Neural cell (in vitro differentiated cells): ENCODE measurements at regions not wholly inside any gene's neighbourhood (a gene's known extent, or its start where the extent isn't known, plus 50 kb on each side); places are given as distances from the start of the nearest gene placed in this dataset.
"Not testable (repeated sequence)": the region's sequence is repeated elsewhere in the genome, so short reads cannot be mapped to it uniquely, and the experiment has no call there.

Experiments used
- H2AFZ ChIP-seq: fragments of 200-600, 300-800 bp; sonication (generic), shearing (Covaris generic); 2 replicates; pipeline ENCODE4 v1.6.0; 2014; ENCODE audit warnings: low read depth, mild to moderate bottlenecking, antibody characterized with exemption, low read length, moderate library complexity
- H3F3A ChIP-seq: fragments of 200-600 bp; shearing (Covaris generic); 2 replicates; pipeline ENCODE4 v1.6.1; 2016; ENCODE audit warnings: mild to moderate bottlenecking, moderate library complexity, mixed read lengths, antibody characterized with exemption, low read length; ENCODE audit not compliant: insufficient read depth, poor library complexity, severe bottlenecking
- H3K27ac ChIP-seq: fragments of 200-600, 300-800 bp; sonication (generic), shearing (Covaris generic); 2 replicates; pipeline ENCODE4 v1.5.1; 2014; ENCODE audit warnings: mild to moderate bottlenecking, low read length, moderate library complexity
- H3K27me3 ChIP-seq: fragments of 300-800, 200-600 bp; sonication (generic), shearing (Covaris generic); 2 replicates; pipeline ENCODE4 v1.6.0; 2014; ENCODE audit warnings: mild to moderate bottlenecking, low read depth, low read length, moderate library complexity; ENCODE audit not compliant: insufficient read depth
- H3K36me3 ChIP-seq: fragments of 300-800, 200-600 bp; sonication (generic), shearing (Covaris generic); 2 replicates; pipeline ENCODE4 v1.5.1; 2014; ENCODE audit warnings: mild to moderate bottlenecking, antibody characterized with exemption, low read length, moderate library complexity; ENCODE audit not compliant: insufficient read depth
- H3K4me2 ChIP-seq: fragments of 300-800, 200-600 bp; sonication (generic), shearing (Covaris generic); 2 replicates; pipeline ENCODE4 v1.6.0; 2014; ENCODE audit warnings: mild to moderate bottlenecking, low read length
- H3K4me3 ChIP-seq: fragments of 300-800, 200-600 bp; sonication (generic), shearing (Covaris generic); 2 replicates; pipeline ENCODE4 v1.5.1; 2014; ENCODE audit warnings: mild to moderate bottlenecking, low read length, moderate library complexity
- H3K79me2 ChIP-seq: fragments of 200-600 bp; shearing (Covaris generic); replicated peaks from 2 replicates; pipeline ENCODE4 v1.6.0; 2014; ENCODE audit warnings: mild to moderate bottlenecking, low read length, moderate library complexity; ENCODE audit not compliant: insufficient read depth
- H3K9ac ChIP-seq: fragments of 300-800, 200-600 bp; sonication (generic), shearing (Covaris generic); 2 replicates; pipeline ENCODE4 v1.6.1; 2016; ENCODE audit warnings: mild to moderate bottlenecking, low read length, mixed read lengths
- H3K9me2 ChIP-seq: fragments of 200-600 bp; shearing (Covaris generic); 2 replicates; pipeline ENCODE4 v1.6.1; 2016; ENCODE audit warnings: mild to moderate bottlenecking, low read length, mixed read lengths; ENCODE audit not compliant: insufficient read depth
- H3K9me3 ChIP-seq: fragments of 200-600, 300-800 bp; sonication (generic), shearing (Covaris generic); 2 replicates; pipeline ENCODE4 v1.6.1; 2016; ENCODE audit warnings: mild to moderate bottlenecking, mixed run types, low read length, moderate library complexity, mixed read lengths
- H4K20me1 ChIP-seq: fragments of 200-600 bp; shearing (Covaris generic); 2 replicates; pipeline ENCODE4 v1.6.1; 2016; ENCODE audit warnings: mild to moderate bottlenecking, mixed run types; ENCODE audit not compliant: insufficient read depth
- CTCF ChIP-seq: fragments of 450-650 bp; IDR thresholded peaks from 2 replicates; pipeline ENCODE4 v1.5.1; 2014; ENCODE audit warnings: antibody characterized with exemption, mild to moderate bottlenecking, moderate library complexity; ENCODE audit not compliant: poor library complexity, severe bottlenecking
- EP300 ChIP-seq: fragments of 450-650 bp; conservative IDR thresholded peaks from 2 replicates; pipeline ENCODE4 v1.6.1; 2014; ENCODE audit warnings: antibody characterized with exemption, mild to moderate bottlenecking, moderate library complexity; ENCODE audit not compliant: poor library complexity, severe bottlenecking
- EZH2 ChIP-seq: fragments of 200-600, 300-800 bp; shearing (Covaris generic), sonication (generic); IDR thresholded peaks from 2 replicates; pipeline ENCODE4 v1.6.1; 2014; ENCODE audit warnings: antibody characterized with exemption, low read length, borderline replicate concordance, mild to moderate bottlenecking; ENCODE audit not compliant: insufficient read depth, poor library complexity, severe bottlenecking
- MXI1 ChIP-seq: fragments of 450-650 bp; conservative IDR thresholded peaks from 2 replicates; pipeline ENCODE4 v1.6.1; 2014; ENCODE audit warnings: antibody characterized with exemption, mild to moderate bottlenecking; ENCODE audit not compliant: poor library complexity, severe bottlenecking
- POLR2AphosphoS5 ChIP-seq: IDR thresholded peaks from 2 replicates; pipeline ENCODE4 v1.6.1; 2012
- RAD21 ChIP-seq: fragments of 450-650 bp; conservative IDR thresholded peaks from 2 replicates; pipeline ENCODE4 v1.6.1; 2014; ENCODE audit warnings: antibody characterized with exemption, mild to moderate bottlenecking, moderate library complexity
- REST ChIP-seq: IDR thresholded peaks from 2 replicates; pipeline ENCODE4 v1.6.1; 2012; ENCODE audit warnings: borderline replicate concordance
- SMC3 ChIP-seq: fragments of 450-650 bp; conservative IDR thresholded peaks from 2 replicates; pipeline ENCODE4 v1.6.1; 2014; ENCODE audit warnings: antibody characterized with exemption, mild to moderate bottlenecking, moderate library complexity; ENCODE audit not compliant: poor library complexity
- TAF1 ChIP-seq: IDR thresholded peaks from 2 replicates; pipeline ENCODE4 v1.6.1; 2012; ENCODE audit warnings: low read depth

GRCh38 chr12:68440068-68440581 is 108.0 kb upstream of the MDM1 start (continued):
- no peak for TF ChIP-seq TAF1
- TF ChIP-seq EZH2: no peak

GRCh38 chr12:68441167-68441566 is 109.0 kb upstream of the MDM1 start:
- Histone ChIP-seq H3K4me3 (no peak overlapping the region), H3K27ac (no peak overlapping the region), H3K36me3 (no peaks in the 10 kb centered on the region), H3K9me2 (no peaks in the 10 kb centered on the region), H3K79me2 (no peaks in the 10 kb centered on the region), H2AFZ (no peak overlapping the region), H3K9ac (no peak overlapping the region), H3K4me2 (no peak overlapping the region), H3K9me3 (peaks cover 5% of the 10 kb centered on the region), H3K27me3 (no peaks in the 10 kb centered on the region), H3F3A (no peaks in the 10 kb centered on the region), H4K20me1 (no peaks in the 10 kb centered on the region)
- TF ChIP-seq EP300: no peak
- TF ChIP-seq REST: no peak
- TF ChIP-seq SMC3: no peak
- no peak for TF ChIP-seq EZH2
- no peak for TF ChIP-seq RAD21
- no peak for TF ChIP-seq MXI1
- TF ChIP-seq POLR2AphosphoS5: no peak
- TF ChIP-seq CTCF: no peak
- no peak for TF ChIP-seq TAF1

GRCh38 chr12:68442353-68442972 is 110.3 kb upstream of the MDM1 start:
- not testable (repeated sequence) for H3K27ac ChIP-seq, H3K36me3 ChIP-seq, H3K4me3 ChIP-seq, H2AFZ ChIP-seq, H4K20me1 ChIP-seq, H3K9ac ChIP-seq, H3K27me3 ChIP-seq, H3K9me2 ChIP-seq, H3K79me2 ChIP-seq, H3F3A ChIP-seq, H3K9me3 ChIP-seq, H3K4me2 ChIP-seq

- H4K20me1 ChIP-seq, H3K9ac ChIP-seq, H2AFZ ChIP-seq, H3K36me3 ChIP-seq, H3K79me2 ChIP-seq, H3K4me3 ChIP-seq, H3K27me3 ChIP-seq, H3K4me2 ChIP-seq, H3F3A ChIP-seq, H3K27ac ChIP-seq, H3K9me3 ChIP-seq, H3K9me2 ChIP-seq: not testable (repeated sequence)
Observed at GRCh38 chr12:68443695-68444094, 111.5 kb upstream of the MDM1 start.
